DMS79 (cell line): ENCODE measurements at regions not wholly inside any gene's neighbourhood (a gene's known extent, or its start where the extent isn't known, plus 50 kb on each side); places are given as distances from the start of the nearest gene placed in this dataset.

Experiments used
- DNase-seq: peaks from one replicate; lab custom pipeline; 2025; lab: John Stamatoyannopoulos, UW

GRCh38 chr15:53462651-53463050 is 296.8 kb downstream of the WDR72 start:
- peak; percentile 68 for DNase-seq

- DNase-seq = no peak
These were observed 297.8 kb downstream of the WDR72 start for GRCh38 chr15:53461677-53462076.

DNA sequence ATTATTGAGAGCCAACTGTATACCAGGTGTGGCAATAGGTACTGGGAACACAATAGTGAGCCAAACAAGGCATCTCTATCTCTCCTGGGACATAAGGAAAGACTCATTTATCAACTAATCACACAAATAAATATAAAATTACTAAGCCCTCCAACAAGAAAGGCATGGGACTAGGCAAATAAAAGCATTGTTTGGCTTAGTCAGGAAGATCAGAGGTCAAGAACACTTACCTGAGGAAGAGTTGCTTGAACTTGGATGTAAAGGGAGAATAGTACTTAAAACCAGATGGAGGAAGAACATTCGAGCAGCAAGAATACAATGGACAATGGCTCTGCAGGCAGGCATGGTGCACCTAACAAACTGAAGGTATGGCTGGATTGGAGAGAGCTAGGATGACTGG is 300.7 kb downstream of the WDR72 start:
- no peak for DNase-seq

DNA sequence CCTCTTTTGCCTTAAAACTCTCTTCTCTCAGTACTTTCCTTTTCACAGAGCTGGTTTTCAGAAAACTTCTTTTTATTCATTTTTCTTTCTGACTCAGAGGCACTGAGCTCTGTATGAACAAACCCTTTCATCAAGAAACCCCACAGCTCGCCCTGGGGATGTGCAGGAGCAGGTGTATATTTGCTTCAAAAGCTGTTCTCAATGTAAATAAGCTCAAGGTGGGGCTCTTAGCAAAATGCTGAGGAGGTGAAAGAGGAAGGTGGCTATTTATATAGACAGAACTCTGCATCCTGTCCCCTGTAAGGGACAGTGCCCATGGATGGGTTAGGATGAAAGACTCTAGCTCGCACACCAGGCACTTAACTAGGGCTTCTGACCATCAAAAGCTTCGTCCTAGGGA is 302.0 kb downstream of the WDR72 start:
- no peak for DNase-seq

DNA sequence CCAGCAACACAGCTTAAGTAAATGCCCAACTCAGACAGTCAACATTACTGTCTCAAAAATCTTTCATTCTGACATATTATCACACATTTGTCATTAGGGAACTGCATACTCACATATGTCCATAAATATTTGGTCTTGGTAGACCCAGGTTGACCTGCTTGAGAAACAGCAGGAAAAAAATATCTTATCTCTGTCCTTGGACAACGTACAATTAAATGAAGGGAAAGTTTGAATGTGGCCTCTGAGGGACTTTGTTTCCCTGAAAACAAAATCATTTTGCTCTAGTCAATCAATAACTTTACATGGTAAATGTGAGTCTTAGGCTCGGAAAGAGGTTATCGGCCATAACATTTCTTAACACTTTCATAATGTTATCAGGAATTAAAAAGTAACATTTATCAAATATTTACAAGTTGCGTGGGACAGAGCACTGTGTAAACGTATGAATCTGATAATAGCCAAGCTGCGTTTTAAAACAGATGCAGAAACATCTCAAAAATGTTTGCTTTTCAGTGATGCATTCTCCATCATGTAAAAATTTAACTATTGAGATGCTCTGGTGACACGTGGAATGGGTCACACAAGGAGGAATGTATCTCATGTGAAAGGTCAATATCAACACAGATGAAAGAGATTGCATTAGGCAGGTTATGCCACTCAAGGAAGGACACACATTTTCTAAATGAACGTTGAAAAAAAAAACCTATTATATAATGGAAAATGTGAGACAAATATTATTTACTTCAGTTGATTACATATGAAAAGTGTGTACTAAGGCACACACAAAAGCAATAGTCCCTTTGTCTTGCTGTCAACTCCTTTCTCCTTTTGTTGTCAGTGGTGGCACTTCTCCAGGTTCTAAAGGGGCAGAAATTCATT is 304.4 kb downstream of the WDR72 start:
- no peak for DNase-seq

GRCh38 chr15:53454535-53454842 is 305.0 kb downstream of the WDR72 start:
- DNase-seq = no peak

- no peak for DNase-seq
These were observed 306.0 kb downstream of the WDR72 start for GRCh38 chr15:53453253-53454105.

- no peak for DNase-seq
These were observed 311.0 kb downstream of the WDR72 start for GRCh38 chr15:53448232-53449015.

GRCh38 chr15:53447742-53448141 is 311.7 kb downstream of the WDR72 start:
- DNase-seq = no peak

DNA sequence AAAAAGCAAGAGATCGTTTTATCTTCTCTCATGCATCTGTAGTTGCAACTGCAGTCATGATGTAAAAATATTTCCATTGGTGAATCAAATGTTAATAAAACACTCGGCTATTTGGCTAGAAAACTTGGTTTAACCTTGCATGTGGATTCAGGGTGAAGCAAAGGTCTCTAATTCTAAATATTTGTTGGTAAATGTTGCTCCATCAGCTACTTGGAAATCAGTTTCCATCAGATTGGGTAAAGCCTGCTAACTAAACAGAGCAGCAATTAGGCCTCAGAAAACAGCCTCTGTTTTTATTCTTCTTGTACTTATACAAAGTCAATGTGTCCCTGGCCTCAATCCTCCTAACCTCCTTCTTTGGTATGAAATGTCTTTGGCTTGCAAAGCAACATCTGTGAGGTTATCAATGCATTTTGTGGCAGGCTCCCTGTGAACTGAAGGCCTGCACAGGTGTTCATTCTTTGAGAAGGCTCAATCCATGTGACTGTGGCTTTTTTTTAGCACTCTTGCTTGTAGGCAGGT is 312.3 kb downstream of the WDR72 start:
- DNase-seq = no peak

DNA sequence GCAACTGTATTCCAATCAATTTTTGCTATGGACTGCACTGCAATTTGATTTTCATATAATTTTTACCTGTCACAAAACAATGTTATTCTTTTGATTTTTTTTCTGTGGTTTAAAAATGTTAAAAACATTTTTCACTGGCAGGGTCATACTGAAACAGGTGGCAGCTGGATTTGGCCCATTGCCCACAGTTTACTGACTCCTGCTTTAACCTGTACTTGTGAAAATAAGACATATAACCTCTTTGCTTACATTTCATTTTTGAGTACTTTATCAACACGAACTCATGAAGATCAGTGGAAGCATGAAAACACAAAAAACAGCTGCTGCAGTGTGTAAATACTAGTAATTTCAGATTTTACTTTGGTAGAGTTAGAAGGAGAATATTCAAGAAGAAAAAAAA is 313.1 kb downstream of the WDR72 start:
- DNase-seq = no peak

- no peak for DNase-seq
These were observed 313.9 kb downstream of the WDR72 start for GRCh38 chr15:53445531-53445930.

DNA sequence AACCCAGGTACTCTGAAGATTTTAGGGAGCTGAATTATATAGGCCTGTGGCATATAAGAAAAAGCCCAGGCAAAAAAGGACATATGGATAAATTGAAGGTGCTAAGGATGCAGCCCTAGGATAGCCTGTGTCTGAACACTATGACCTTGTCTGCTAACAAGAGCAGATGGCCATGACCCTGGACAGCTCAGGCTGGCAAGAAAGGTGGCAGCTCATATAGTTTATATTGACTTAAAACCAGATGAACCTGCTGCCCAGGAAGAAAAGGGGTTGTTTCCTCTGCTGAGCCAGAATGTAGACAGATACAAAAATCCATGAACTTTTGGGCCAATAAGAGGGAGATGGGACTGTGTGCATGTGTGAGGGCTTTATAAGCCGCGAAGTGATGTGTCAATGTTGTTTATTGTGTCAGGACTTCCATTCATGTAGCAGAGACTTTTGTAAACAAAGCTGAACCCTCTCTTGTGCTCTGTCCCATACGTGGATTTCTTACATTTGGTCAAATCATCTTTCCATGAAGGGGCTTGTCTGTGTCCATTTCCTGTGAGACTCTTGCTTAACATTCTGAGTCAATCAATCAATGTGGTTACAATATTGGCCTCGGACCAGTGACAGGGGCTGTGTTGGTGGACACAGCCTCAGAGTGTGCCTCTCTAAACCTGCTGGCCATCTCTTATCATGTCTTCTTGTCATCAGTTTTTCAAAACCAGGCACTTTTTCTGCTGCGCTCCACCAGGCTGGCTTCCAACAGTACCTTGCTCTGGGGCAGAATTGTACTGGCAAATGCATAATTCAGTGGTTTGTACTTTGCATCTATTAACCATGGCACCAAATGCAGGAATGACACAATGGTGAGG is 321.2 kb downstream of the WDR72 start:
- no peak for DNase-seq

DNA sequence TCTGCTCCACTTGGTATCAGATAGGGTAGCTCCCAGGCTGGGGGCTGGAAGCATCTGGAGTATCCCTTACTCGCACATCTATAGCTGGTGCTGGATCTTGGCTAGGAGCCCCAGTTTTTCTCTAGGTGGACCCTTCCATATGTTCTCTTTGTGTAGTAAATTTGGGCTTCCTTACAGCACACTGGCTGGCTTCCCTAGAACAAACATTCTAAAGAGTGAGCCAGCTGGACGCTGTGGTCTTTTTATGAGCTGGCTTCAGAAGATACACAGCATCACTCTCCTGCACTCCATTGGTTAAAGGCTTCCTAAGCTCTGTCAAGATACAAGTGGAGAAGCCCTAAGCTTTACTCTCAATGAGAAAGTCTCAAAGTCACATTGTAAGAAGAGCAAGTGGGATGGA is 322.1 kb downstream of the WDR72 start:
- no peak for DNase-seq

DNA sequence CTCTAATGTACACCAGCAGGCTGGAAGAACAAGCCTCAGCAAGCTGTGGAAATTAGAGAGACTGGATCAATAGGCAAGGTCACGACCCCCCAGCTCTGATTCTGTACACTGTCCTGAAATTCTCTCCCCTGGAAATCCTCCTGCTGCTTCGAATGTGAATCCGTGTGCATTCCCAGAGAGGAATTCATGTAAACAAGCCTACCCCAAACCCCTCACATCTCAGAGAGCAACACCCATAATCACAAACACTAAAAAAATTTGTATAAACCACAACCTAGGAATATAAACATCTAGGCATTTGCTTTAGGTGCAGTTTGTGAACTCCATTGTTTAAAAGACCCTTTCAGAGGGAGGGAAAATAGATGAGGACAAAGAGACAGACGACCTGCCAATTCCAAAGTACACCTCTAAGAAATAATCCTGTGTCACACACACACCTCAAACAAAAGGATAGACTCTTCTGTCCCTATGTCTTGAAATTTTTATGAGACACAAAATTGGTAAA is 325.2 kb downstream of the WDR72 start:
- DNase-seq = no peak

DNA sequence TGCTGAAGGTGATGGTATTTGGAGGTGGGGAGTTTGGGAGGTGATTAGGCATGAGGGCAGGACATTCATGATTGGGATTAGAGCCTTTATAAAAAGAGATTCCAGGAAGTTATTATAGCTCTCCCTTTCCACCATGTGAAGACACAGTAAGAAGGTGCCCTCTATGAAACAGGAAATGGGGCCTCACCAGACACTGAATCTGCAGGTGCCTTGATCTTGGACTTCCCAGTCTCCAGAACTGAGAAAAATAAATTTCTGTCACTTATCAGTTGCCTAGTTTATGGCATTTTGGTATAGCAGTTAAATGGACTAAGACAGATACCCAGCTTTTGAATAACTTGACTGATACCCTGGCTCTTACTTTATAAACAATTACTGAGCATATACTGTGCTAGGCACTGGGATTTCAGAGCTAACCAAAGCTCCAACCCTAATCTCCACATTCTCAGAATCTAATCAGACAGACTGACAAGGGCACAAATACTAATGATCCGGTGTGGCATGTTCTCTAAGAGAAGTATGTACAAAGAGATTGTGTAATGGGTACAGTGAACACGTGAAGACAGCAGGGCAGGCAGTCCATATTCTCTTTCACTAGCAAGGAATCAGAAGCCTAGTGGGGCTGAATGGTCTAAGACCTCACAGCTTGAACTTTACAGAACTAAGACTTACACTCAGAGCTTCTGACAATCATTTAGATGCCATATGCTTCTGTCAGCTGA is 343.1 kb downstream of the WDR72 start:
- DNase-seq = no peak

- no peak for DNase-seq
These were observed 345.3 kb downstream of the WDR72 start for GRCh38 chr15:53414167-53414566.

DNA sequence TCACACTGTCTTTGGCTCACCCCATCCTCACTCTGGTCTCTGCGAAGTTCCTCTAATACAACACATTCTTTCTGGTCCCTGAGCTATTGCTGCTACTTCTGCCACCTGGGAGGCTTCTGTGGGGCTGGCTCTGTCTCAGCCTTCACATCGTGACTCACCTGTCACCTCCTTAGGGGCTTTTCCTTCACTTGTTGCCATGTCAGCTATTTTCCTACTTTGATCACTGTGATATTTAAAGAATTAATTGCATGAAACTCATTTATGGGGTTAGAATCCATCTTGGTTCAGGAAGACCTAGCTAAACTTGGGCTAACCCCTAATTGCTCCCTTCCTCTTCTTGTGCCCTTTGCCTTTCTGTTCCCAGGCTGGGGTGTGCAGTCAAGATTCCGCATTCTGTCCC is 346.9 kb downstream of the WDR72 start:
- no peak for DNase-seq

GRCh38 chr15:53404930-53405493 is 354.5 kb downstream of the WDR72 start:
- no peak for DNase-seq

- no peak for DNase-seq
These were observed 358.0 kb downstream of the WDR72 start for GRCh38 chr15:53401503-53401902.
